HepG2 (cell line): ENCODE measurements at regions not wholly inside any gene's neighbourhood (a gene's known extent, or its start where the extent isn't known, plus 50 kb on each side); places are given as distances from the start of the nearest gene placed in this dataset.

Source experiments
- ATAC-seq: fragments of 200-7000 bp; cut with Tn5 transposase; 3 replicates; pipeline ENCODE4 v1.9.1; 2020; ENCODE audit warnings: mild to moderate bottlenecking, moderate library complexity
- BruUV-seq: library from RNA; stranded (reverse); fragments of 400-500 nt; replicated peaks from 2 replicates; lab custom pipeline; 2021; lab: Mats Ljungman, UMichigan
- CTCF ChIA-PET: fragments of 300-600 bp; formaldehyde crosslinking; extraction: SDS; loops from one replicate; lab custom pipeline; 2021; ENCODE audit warnings: low total read pairs, inconsistent platforms, low intra/inter-chr PET ratio; lab: Yijun Ruan, JAX
- POLR2A ChIA-PET: fragments of 350-600 bp; sonication (Branson Sonifier 250); formaldehyde crosslinking; loops from one replicate; lab custom pipeline; 2020; ENCODE audit warnings: antibody characterized with exemption, inconsistent platforms; lab: Yijun Ruan, JAX
- DNase-seq: peaks from one replicate; pipeline ENCODE4 v3.0.0-alpha.2; 2015; ENCODE audit warnings: low spot score
- FAIRE-seq: peaks from 3 replicates; lab custom pipeline; 2011; peaks lifted over from hg19 to GRCh38; lab: Jason Lieb, UNC
- H2AFZ ChIP-seq: one replicate; pipeline ENCODE4 v1.6.1; 2011; ENCODE audit warnings: low read length, inconsistent platforms
- H3K27ac ChIP-seq: fragments of 300-600 bp; 3 replicates; pipeline ENCODE4 v1.8.0; 2011; ENCODE audit warnings: mixed run types, mild to moderate bottlenecking, mixed read lengths, low read length, inconsistent platforms; ENCODE audit not compliant: insufficient read depth; ENCODE audit errors: extremely low read length
- H3K27me3 ChIP-seq, 2 experiments: fragments of 200-600 bp in 1 of 2; 2 replicates in 1 of 2; 3 replicates in 1 of 2; pipeline versions ENCODE4 v1.6.0 to v1.8.0; 2011; ENCODE audit warnings: low read length in 2 of 2, mild to moderate bottlenecking in 2 of 2, moderate library complexity in 2 of 2, inconsistent platforms in 1 of 2; ENCODE audit not compliant: insufficient read depth in 2 of 2, control insufficient read depth in 1 of 2
- H3K36me3 ChIP-seq, 2 experiments: fragments of 200-600 bp in 1 of 2; replicated peaks in 1 of 2; 2 replicates in 1 of 2; 3 replicates in 1 of 2; pipeline versions ENCODE4 v1.5.1 to v1.8.0; 2011; ENCODE audit warnings: low read length in 2 of 2, inconsistent platforms in 1 of 2; ENCODE audit not compliant: insufficient read depth in 2 of 2, control insufficient read depth in 1 of 2
- H3K4me1 ChIP-seq: 2 replicates; pipeline ENCODE4 v1.5.1; 2012; ENCODE audit warnings: low read length, inconsistent platforms; ENCODE audit not compliant: insufficient read depth
- H3K4me2 ChIP-seq: 2 replicates; pipeline ENCODE4 v1.6.0; 2011; ENCODE audit warnings: low read depth, low read length, inconsistent platforms
- H3K4me3 ChIP-seq, 3 experiments: fragments of 200-600 bp in 1 of 3; sonication (generic), shearing (Covaris generic) in 1 of 3; replicated peaks in 1 of 3; 2 replicates each; pipeline ENCODE4 v1.5.1; 2011 to 2016; ENCODE audit warnings: low read length in 3 of 3, inconsistent platforms in 2 of 3, low read depth in 2 of 3, mild to moderate bottlenecking in 2 of 3, control low read depth in 1 of 3, mixed read lengths in 1 of 3; ENCODE audit not compliant: insufficient read depth in 1 of 3
- H3K79me2 ChIP-seq: one replicate; pipeline ENCODE4 v1.6.1; 2011; ENCODE audit warnings: low read length, inconsistent platforms; ENCODE audit not compliant: insufficient read depth
- H3K9ac ChIP-seq: 2 replicates; pipeline ENCODE4 v1.6.0; 2011; ENCODE audit warnings: mild to moderate bottlenecking, low read depth, low read length, inconsistent platforms; ENCODE audit not compliant: insufficient read depth
- H3K9me3 ChIP-seq: 2 replicates; pipeline ENCODE4 v1.5.1; 2012; ENCODE audit warnings: mild to moderate bottlenecking, low read length
- H4K20me1 ChIP-seq: 2 replicates; pipeline ENCODE4 v1.6.0; 2011; ENCODE audit warnings: inconsistent platforms, mild to moderate bottlenecking, low read length, moderate library complexity; ENCODE audit not compliant: insufficient read depth
- ARNTL ChIP-seq: sonication (generic); formaldehyde crosslinking; IDR thresholded peaks from 2 replicates; pipeline ENCODE4 v1.4.0; 2020; ENCODE audit warnings: mild to moderate bottlenecking, missing genetic modification reagents
- ATF7 ChIP-seq, 2 experiments: fragments of 450-650 bp in 1 of 2; sonication (generic) in 1 of 2; formaldehyde crosslinking in 1 of 2; IDR thresholded peaks; 2 replicates each; pipeline versions ENCODE4 v1.4.0 to v1.6.1; 2016 to 2020; ENCODE audit warnings: antibody characterized with exemption in 1 of 2, mild to moderate bottlenecking in 1 of 2, missing genetic modification reagents in 1 of 2
- ERF ChIP-seq: IDR thresholded peaks from 2 replicates; pipeline ENCODE4 v1.6.1; 2018; ENCODE audit warnings: missing biosample characterization, missing genetic modification reagents
- HNF4G ChIP-seq, 2 experiments: sonication (generic) in 1 of 2; formaldehyde crosslinking in 1 of 2; IDR thresholded peaks; 2 replicates each; pipeline versions ENCODE4 v1.4.0 to v1.6.1; 2011 to 2020; ENCODE audit warnings: borderline replicate concordance in 2 of 2, low read depth in 2 of 2, mild to moderate bottlenecking in 2 of 2, low read length in 1 of 2, missing genetic modification reagents in 1 of 2, moderate library complexity in 1 of 2
- NR2C2 ChIP-seq: sonication (generic); formaldehyde crosslinking; IDR thresholded peaks from 2 replicates; pipeline ENCODE4 v1.4.0; 2020; ENCODE audit warnings: missing genetic modification reagents, mild to moderate bottlenecking, moderate library complexity, borderline replicate concordance
- RBFOX2 ChIP-seq: fragments of 200-400 bp; formaldehyde crosslinking; IDR thresholded peaks from 2 replicates; pipeline ENCODE4 v1.6.1; 2017; ENCODE audit warnings: low read depth, mild to moderate bottlenecking, low read length
- SETDB1 ChIP-seq: sonication (generic); formaldehyde crosslinking; IDR thresholded peaks from 2 replicates; pipeline ENCODE4 v1.5.1; 2020; ENCODE audit warnings: missing genetic modification reagents, mild to moderate bottlenecking, borderline replicate concordance
- ZNF557 ChIP-seq: sonication (generic); formaldehyde crosslinking; IDR thresholded peaks from 2 replicates; pipeline ENCODE4 v1.4.0; 2020; ENCODE audit warnings: missing genetic modification reagents
- ZNF567 ChIP-seq: sonication (generic); formaldehyde crosslinking; IDR thresholded peaks from 2 replicates; pipeline ENCODE4 v1.8.1; 2023; ENCODE audit warnings: mild to moderate bottlenecking, missing genetic modification reagents, borderline replicate concordance
- ZSCAN29 ChIP-seq: sonication (generic); formaldehyde crosslinking; conservative IDR thresholded peaks from 2 replicates; pipeline ENCODE4 v1.4.0; 2020; ENCODE audit warnings: mild to moderate bottlenecking, missing genetic modification reagents
- WGBS: methylation state at CpG from one replicate; pipeline ENCODE4 v1.1.6; 2017; ENCODE audit warnings: low lambda C conversion rate; 5-methylcytosine and 5-hydroxymethylcytosine counted together
- in situ Hi-C: cut with HindIII; loops from 2 replicates; pipeline ENCODE4 v1.10.0; 2017; ENCODE audit warnings: low pct_unique_long_range_greater_than_20kb; ENCODE audit not compliant: extremely low pct_ligation_motif_present
- intact Hi-C: fragments of 100-400 bp; cut with micrococcal nuclease; formaldehyde crosslinking; loops from one replicate; pipeline ENCODE4 v1.10.0; 2022; ENCODE audit not compliant: unreplicated experiment
- TF ChIP-seq, protein P1 (sequence below): sonication (generic); formaldehyde crosslinking; conservative IDR thresholded peaks from 2 replicates; pipeline ENCODE4 v1.4.0; 2020; ENCODE audit warnings: missing genetic modification reagents
- TF ChIP-seq, protein P2 (sequence below), 2 experiments: sonication (generic) in 1 of 2; formaldehyde crosslinking in 1 of 2; IDR thresholded peaks; 2 replicates each; pipeline versions ENCODE4 v1.4.0 to v1.6.1; 2016 to 2020; ENCODE audit warnings: borderline replicate concordance in 1 of 2, low read depth in 1 of 2, mild to moderate bottlenecking in 1 of 2, missing genetic modification reagents in 1 of 2
- TF ChIP-seq, protein P3 (sequence below): sonication (generic); IDR thresholded peaks from 2 replicates; pipeline ENCODE4 v1.6.1; 2016; ENCODE audit warnings: low read depth, borderline replicate concordance
- TF ChIP-seq, protein P4 (sequence below): sonication (generic); formaldehyde crosslinking; IDR thresholded peaks from 2 replicates; pipeline ENCODE4 v1.9.0; 2022; ENCODE audit warnings: low read depth, missing genetic modification reagents

DNA sequence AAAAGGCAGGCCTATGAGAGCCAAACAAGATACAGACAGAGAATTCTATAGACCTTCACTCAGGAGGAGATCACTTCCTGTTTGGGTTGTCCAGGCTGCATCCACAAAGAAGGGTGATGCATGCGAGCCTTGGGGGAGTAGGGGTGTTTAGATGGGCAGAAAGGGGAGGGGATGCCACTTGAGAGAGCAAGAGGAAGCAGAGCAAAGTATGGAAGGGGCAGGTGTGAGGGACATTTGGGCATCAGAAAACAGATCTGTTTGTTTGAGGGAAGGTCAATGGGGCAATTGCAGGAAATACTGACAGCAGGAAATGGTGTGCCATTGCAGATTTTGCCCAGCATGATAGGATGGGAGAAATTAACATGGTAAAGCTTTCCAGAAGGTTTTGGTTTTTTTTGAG, 146.4 kb upstream of the FOXN3 start:
- Histone ChIP-seq H2AFZ (no peak overlapping the region), H3K9ac (no peak overlapping the region), H3K36me3 (peaks cover 0 to 6% of the 10 kb centered on the region in 2 experiments; a peak in 3 of 5 replicates), H3K27ac (no peak overlapping the region), H3K27me3 (no peaks in the 10 kb centered on the region; a peak in 1 of 5 replicates), H3K9me3 (no peaks in the 10 kb centered on the region), H4K20me1 (peaks cover 4% of the 10 kb centered on the region; the same call in 1 of the 2 replicates), H3K4me3 (no peak overlapping the region), H3K4me1 (no peaks in the 10 kb centered on the region), H3K4me2 (no peak overlapping the region), H3K79me2 (peaks cover 3% of the 10 kb centered on the region)
- 94% methylated on average over 1 of the region's 1 CpG for WGBS
- intact Hi-C loops = no loop called here
- DNase-seq (no peak), ATAC-seq (no peak), FAIRE-seq (no peak)
- in situ Hi-C loops = no loop called here
- ChIA-PET CTCF (no interaction called here), POLR2A (no interaction called here)
- BruUV-seq = no TSS peak
- TF ChIP-seq, protein P1, sequence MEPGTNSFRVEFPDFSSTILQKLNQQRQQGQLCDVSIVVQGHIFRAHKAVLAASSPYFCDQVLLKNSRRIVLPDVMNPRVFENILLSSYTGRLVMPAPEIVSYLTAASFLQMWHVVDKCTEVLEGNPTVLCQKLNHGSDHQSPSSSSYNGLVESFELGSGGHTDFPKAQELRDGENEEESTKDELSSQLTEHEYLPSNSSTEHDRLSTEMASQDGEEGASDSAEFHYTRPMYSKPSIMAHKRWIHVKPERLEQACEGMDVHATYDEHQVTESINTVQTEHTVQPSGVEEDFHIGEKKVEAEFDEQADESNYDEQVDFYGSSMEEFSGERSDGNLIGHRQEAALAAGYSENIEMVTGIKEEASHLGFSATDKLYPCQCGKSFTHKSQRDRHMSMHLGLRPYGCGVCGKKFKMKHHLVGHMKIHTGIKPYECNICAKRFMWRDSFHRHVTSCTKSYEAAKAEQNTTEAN (CRISPR knock-in tag) = no peak
- TF ChIP-seq, protein P2, sequence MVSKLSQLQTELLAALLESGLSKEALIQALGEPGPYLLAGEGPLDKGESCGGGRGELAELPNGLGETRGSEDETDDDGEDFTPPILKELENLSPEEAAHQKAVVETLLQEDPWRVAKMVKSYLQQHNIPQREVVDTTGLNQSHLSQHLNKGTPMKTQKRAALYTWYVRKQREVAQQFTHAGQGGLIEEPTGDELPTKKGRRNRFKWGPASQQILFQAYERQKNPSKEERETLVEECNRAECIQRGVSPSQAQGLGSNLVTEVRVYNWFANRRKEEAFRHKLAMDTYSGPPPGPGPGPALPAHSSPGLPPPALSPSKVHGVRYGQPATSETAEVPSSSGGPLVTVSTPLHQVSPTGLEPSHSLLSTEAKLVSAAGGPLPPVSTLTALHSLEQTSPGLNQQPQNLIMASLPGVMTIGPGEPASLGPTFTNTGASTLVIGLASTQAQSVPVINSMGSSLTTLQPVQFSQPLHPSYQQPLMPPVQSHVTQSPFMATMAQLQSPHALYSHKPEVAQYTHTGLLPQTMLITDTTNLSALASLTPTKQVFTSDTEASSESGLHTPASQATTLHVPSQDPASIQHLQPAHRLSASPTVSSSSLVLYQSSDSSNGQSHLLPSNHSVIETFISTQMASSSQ (IDR thresholded peaks at IDR 0.05; ENCODE audit: low read depth) = no peak
- TF ChIP-seq, protein P2 (CRISPR knock-in tag; IDR thresholded peaks at IDR 0.05; ENCODE audit: borderline replicate concordance) = no peak
- TF ChIP-seq ZSCAN29 (CRISPR knock-in tag) (no peak), NR2C2 (no peak), ERF (CRISPR knock-in tag) (no peak), ARNTL (no peak), SETDB1 (CRISPR knock-in tag) (no peak), ATF7 (IDR thresholded peaks at IDR 0.05) (no peak), ATF7 (CRISPR knock-in tag; IDR thresholded peaks at IDR 0.05) (no peak), RBFOX2 (no peak), ZNF567 (CRISPR knock-in tag) (no peak), ZNF557 (CRISPR knock-in tag) (no peak), HNF4G (IDR thresholded peaks at IDR 0.05; ENCODE audit: borderline replicate concordance, low read depth, low read length) (no peak), HNF4G (CRISPR knock-in tag; IDR thresholded peaks at IDR 0.05; ENCODE audit: borderline replicate concordance, low read depth) (no peak)
- TF ChIP-seq, protein P3, sequence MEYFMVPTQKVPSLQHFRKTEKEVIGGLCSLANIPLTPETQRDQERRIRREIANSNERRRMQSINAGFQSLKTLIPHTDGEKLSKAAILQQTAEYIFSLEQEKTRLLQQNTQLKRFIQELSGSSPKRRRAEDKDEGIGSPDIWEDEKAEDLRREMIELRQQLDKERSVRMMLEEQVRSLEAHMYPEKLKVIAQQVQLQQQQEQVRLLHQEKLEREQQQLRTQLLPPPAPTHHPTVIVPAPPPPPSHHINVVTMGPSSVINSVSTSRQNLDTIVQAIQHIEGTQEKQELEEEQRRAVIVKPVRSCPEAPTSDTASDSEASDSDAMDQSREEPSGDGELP = no peak
- TF ChIP-seq, protein P4, sequence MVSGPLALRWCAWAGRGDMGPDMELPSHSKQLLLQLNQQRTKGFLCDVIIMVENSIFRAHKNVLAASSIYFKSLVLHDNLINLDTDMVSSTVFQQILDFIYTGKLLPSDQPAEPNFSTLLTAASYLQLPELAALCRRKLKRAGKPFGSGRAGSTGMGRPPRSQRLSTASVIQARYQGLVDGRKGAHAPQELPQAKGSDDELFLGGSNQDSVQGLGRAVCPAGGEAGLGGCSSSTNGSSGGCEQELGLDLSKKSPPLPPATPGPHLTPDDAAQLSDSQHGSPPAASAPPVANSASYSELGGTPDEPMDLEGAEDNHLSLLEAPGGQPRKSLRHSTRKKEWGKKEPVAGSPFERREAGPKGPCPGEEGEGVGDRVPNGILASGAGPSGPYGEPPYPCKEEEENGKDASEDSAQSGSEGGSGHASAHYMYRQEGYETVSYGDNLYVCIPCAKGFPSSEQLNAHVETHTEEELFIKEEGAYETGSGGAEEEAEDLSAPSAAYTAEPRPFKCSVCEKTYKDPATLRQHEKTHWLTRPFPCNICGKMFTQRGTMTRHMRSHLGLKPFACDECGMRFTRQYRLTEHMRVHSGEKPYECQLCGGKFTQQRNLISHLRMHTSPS (CRISPR knock-in tag) = no peak
